Natural killer cell (primary cell): ENCODE measurements at regions not wholly inside any gene's neighbourhood (a gene's known extent, or its start where the extent isn't known, plus 50 kb on each side); places are given as distances from the start of the nearest gene placed in this dataset.

ENCODE experiments used
- ATAC-seq, 3 donors: fragments of 150-1000 bp in 2 of 3; fragments of 200-7000 bp in 1 of 3; cut with Tn5 transposase; 1 replicate in 1 of 3; 2 replicates in 2 of 3; pipeline ENCODE4 v1.10.0; 2021; ENCODE audit warnings: mild to moderate bottlenecking in 2 of 3, moderate library complexity in 2 of 3
- DNase-seq, 2 donors: peaks; one replicate each; pipeline versions ENCODE4 v3.0.0 to v3.0.0-alpha.2; 2013 to 2021; ENCODE audit warnings: mixed read lengths in 1 of 2
- H3K27ac ChIP-seq: one replicate; pipeline ENCODE4 v1.5.1; 2013; ENCODE audit warnings: mild to moderate bottlenecking, low read length
- H3K27me3 ChIP-seq: one replicate; pipeline ENCODE4 v1.6.1; 2013; ENCODE audit warnings: low read length; ENCODE audit not compliant: control insufficient read depth, insufficient read depth
- H3K36me3 ChIP-seq: one replicate; pipeline ENCODE4 v1.6.1; 2013; ENCODE audit warnings: low read length; ENCODE audit not compliant: control insufficient read depth, insufficient read depth
- H3K4me1 ChIP-seq: one replicate; pipeline ENCODE4 v1.6.1; 2013; ENCODE audit warnings: low read length; ENCODE audit not compliant: control insufficient read depth, insufficient read depth
- H3K4me3 ChIP-seq: one replicate; pipeline ENCODE4 v1.5.1; 2013; ENCODE audit warnings: low read length
- H3K9me3 ChIP-seq: one replicate; pipeline ENCODE4 v1.6.1; 2013; ENCODE audit warnings: low read length; ENCODE audit not compliant: control insufficient read depth, insufficient read depth
- H3K27ac Mint-ChIP-seq, 2 donors: one replicate each; pipeline ENCODE4 v1.8.0; 2022; ENCODE audit warnings: mild to moderate bottlenecking in 2 of 2, mixed read lengths in 2 of 2, moderate library complexity in 1 of 2
- H3K27me3 Mint-ChIP-seq, 2 donors: one replicate each; pipeline ENCODE4 v1.8.0; 2022; ENCODE audit warnings: low read depth in 2 of 2, mixed read lengths in 2 of 2
- H3K36me3 Mint-ChIP-seq: one replicate; pipeline ENCODE4 v1.8.0; 2022; ENCODE audit warnings: mixed read lengths
- H3K4me1 Mint-ChIP-seq, 2 donors: one replicate each; pipeline ENCODE4 v1.8.0; 2022; ENCODE audit warnings: mixed read lengths in 2 of 2
- H3K4me3 Mint-ChIP-seq: one replicate; pipeline ENCODE4 v1.8.0; 2022; ENCODE audit warnings: mild to moderate bottlenecking, moderate library complexity, mixed read lengths
- H3K9me3 Mint-ChIP-seq, 2 donors: one replicate each; pipeline ENCODE4 v1.8.0; 2022; ENCODE audit warnings: mixed read lengths in 2 of 2
- WGBS: methylation state at CpG from one replicate; pipeline ENCODE4 v1.1.7; 2013; ENCODE audit warnings: missing lambda C conversion rate; ENCODE audit not compliant: insufficient coverage; 5-methylcytosine and 5-hydroxymethylcytosine counted together
- intact Hi-C: fragments of 100-400 bp; cut with micrococcal nuclease; formaldehyde crosslinking; loops from one replicate; pipeline ENCODE4 v1.14.2; 2022
- TF ChIP-seq, protein P1 (sequence below): fragments of 200-600 bp; IDR thresholded peaks from one replicate; pipeline ENCODE4 v1.8.0; 2022; ENCODE audit warnings: antibody characterized with exemption

DNA sequence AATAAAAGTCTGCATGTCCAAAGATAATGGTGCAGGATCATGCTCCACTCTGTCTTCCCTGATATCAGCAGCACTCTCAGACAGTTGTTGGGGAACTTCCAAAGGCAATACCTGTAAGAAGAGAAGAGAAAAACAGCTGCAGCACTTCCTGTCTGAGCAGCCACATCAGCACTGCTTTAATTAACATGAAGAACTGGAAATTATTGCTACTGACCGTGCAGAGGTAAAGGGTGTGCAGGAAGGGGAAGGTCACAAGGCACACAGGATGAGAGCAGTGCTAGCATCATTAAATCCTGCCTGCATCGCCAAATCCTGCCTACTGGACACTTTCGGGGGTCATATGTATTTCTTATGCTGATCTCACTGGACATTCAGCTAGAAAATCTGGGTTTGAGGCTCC lies 379.0 kb downstream of the LMX1A start:
- no peaks in the 10 kb centered on the region for H3K36me3 Mint-ChIP-seq
- WGBS: 69% methylated on average over 3 of the region's 3 CpGs

DNA sequence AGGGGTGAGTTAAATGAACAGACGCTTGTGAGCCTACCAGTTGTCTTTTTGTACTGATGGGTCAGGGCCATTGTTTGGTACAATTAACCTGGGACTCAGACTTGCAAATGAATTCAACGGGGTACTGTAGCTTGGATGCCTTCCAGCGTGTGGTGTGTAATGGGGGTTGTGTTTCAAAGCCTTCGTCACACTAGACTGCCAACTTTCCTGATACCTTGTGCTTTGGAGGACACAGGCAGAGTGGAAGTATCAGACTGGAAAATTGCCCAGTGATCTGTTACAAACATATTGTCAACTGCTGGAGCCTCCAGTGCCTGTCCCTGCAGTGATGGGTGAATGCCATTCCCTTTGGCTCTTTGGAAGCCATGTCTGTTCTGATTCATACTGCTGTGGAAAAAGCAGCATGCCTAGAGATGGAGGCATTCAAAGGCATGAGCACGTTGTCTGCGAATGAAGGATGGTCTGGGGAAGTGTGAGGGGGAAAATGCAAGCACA lies 384.5 kb downstream of the LMX1A start:
- no peak overlapping the region for H3K27ac Mint-ChIP-seq

More for the DNA sequence above, 379.0 kb downstream of the LMX1A start:
- no peak for ATAC-seq
- TF ChIP-seq, protein P1, sequence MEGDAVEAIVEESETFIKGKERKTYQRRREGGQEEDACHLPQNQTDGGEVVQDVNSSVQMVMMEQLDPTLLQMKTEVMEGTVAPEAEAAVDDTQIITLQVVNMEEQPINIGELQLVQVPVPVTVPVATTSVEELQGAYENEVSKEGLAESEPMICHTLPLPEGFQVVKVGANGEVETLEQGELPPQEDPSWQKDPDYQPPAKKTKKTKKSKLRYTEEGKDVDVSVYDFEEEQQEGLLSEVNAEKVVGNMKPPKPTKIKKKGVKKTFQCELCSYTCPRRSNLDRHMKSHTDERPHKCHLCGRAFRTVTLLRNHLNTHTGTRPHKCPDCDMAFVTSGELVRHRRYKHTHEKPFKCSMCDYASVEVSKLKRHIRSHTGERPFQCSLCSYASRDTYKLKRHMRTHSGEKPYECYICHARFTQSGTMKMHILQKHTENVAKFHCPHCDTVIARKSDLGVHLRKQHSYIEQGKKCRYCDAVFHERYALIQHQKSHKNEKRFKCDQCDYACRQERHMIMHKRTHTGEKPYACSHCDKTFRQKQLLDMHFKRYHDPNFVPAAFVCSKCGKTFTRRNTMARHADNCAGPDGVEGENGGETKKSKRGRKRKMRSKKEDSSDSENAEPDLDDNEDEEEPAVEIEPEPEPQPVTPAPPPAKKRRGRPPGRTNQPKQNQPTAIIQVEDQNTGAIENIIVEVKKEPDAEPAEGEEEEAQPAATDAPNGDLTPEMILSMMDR: no peak
- Histone ChIP-seq H3K9me3 (no peaks in the 10 kb centered on the region), H3K4me1 (no peaks in the 10 kb centered on the region), H3K27me3 (no peaks in the 10 kb centered on the region), H3K36me3 (no peaks in the 10 kb centered on the region), H3K27ac (no peak overlapping the region), H3K4me3 (no peak overlapping the region)
- no peak for DNase-seq
- Mint-ChIP-seq H3K4me3 (no peak overlapping the region), H3K4me1 (no peaks in the 10 kb centered on the region), H3K27me3 (no peaks in the 10 kb centered on the region), H3K27ac (no peak overlapping the region), H3K9me3 (peaks cover 0 to 7% of the 10 kb centered on the region in 2 donors)
- intact Hi-C loops: no loop called here

DNA sequence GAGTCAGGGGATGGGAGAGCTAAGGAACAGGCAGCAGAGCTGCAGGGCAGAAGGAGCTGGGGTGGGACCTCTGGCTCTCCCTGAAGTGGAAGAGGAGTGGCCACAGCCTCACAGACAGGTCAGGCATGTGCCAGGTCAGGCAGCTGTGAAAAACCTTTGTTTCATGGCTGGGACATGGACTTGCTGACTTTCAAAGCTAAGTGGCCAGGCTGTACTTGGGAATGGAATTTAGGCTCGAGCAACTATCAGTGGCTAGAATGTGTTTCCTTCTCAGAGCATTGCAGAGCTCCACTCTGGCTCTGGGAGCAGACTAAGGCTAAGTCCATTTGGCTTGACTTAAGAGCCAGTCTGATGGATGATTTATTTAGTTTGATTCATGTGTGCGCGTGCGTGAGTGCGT lies 385.1 kb downstream of the LMX1A start:
- TF ChIP-seq, protein P1: no peak
- H3K9me3 Mint-ChIP-seq: peaks cover 0 to 2% of the 10 kb centered on the region in 2 donors
- Histone ChIP-seq H3K27me3 (no peaks in the 10 kb centered on the region), H3K9me3 (no peaks in the 10 kb centered on the region), H3K36me3 (no peaks in the 10 kb centered on the region), H3K4me1 (no peaks in the 10 kb centered on the region), H3K27ac (no peak overlapping the region), H3K4me3 (no peak overlapping the region)
- no peaks in the 10 kb centered on the region for H3K36me3 Mint-ChIP-seq
- no peak for DNase-seq
- ATAC-seq: no peak
- H3K27me3 Mint-ChIP-seq: no peaks in the 10 kb centered on the region
- no peak overlapping the region for H3K27ac Mint-ChIP-seq
- H3K4me1 Mint-ChIP-seq: no peaks in the 10 kb centered on the region
- 89% methylated on average over 5 of the region's 5 CpGs for WGBS
- intact Hi-C loops: no loop called here
- H3K4me3 Mint-ChIP-seq: no peak overlapping the region

More for the DNA sequence above, 384.5 kb downstream of the LMX1A start:
- Mint-ChIP-seq H3K4me3 (no peak overlapping the region), H3K4me1 (no peaks in the 10 kb centered on the region), H3K27me3 (no peaks in the 10 kb centered on the region), H3K36me3 (no peaks in the 10 kb centered on the region), H3K9me3 (peaks cover 0 to 2% of the 10 kb centered on the region in 2 donors)
- Histone ChIP-seq H3K4me1 (no peaks in the 10 kb centered on the region), H3K27ac (no peak overlapping the region), H3K27me3 (no peaks in the 10 kb centered on the region), H3K9me3 (no peaks in the 10 kb centered on the region), H3K36me3 (no peaks in the 10 kb centered on the region), H3K4me3 (no peak overlapping the region)
- WGBS: 82% methylated on average over 6 of the region's 6 CpGs
- intact Hi-C loops: no loop called here
- DNase-seq: no peak
- no peak for ATAC-seq
- TF ChIP-seq, protein P1: no peak

DNA sequence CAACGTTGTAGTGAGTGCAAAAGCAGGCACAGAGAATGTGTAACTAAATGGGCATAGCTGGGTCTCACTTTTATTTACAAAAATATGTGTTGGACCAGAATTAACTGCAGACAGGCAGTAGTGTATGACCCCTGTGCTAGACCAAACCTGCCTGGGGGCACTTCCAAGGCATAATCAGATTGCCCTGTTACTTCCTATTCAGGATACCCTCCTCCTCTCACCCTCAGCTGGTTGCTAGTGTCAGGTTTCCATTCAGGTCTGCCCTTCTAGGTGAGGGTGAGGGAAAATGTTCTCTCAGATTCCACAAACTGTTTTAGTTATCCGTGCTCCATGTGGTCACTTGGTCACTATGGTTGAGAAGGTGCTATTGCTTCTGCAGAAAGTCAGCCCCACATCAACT lies 387.3 kb downstream of the LMX1A start:
- Histone ChIP-seq H3K27ac (no peak overlapping the region), H3K4me1 (no peaks in the 10 kb centered on the region), H3K9me3 (no peaks in the 10 kb centered on the region), H3K4me3 (no peak overlapping the region), H3K27me3 (no peaks in the 10 kb centered on the region), H3K36me3 (no peaks in the 10 kb centered on the region)
- DNase-seq (no peak), ATAC-seq (no peak)
- WGBS: 84% methylated on average over 2 of the region's 2 CpGs
- Mint-ChIP-seq H3K27me3 (no peaks in the 10 kb centered on the region), H3K4me3 (no peak overlapping the region), H3K4me1 (no peaks in the 10 kb centered on the region), H3K36me3 (no peaks in the 10 kb centered on the region), H3K27ac (no peak overlapping the region), H3K9me3 (peaks cover 0 to 2% of the 10 kb centered on the region in 2 donors)
- TF ChIP-seq, protein P1: no peak
- intact Hi-C loops: no loop called here
